Activated naive CD4-positive, alpha-beta T cell (primary cell): ENCODE measurements at regions not wholly inside any gene's neighbourhood (a gene's known extent, or its start where the extent isn't known, plus 50 kb on each side); places are given as distances from the start of the nearest gene placed in this dataset.
A peak's percentile ranks its signal among the peaks of the same experiment; 100 is the strongest.
"Not testable (repeated sequence)": the region's sequence is repeated elsewhere in the genome, so short reads cannot be mapped to it uniquely, and the experiment has no call there.

Source experiments
- DNase-seq, 4 experiments: peaks; one replicate each; lab custom pipeline; 2025; lab: John Stamatoyannopoulos, UW

GRCh38 chr2:230593765-230594164 lies 118.9 kb upstream of the CAB39 start:
- DNase-seq = no peak

GRCh38 chr2:230594286-230594840 lies 118.3 kb upstream of the CAB39 start:
- no peak for DNase-seq

- DNase-seq = no peak
These were observed 112.8 kb upstream of the CAB39 start for GRCh38 chr2:230599853-230600252.

GRCh38 chr2:230600285-230600684 lies 112.4 kb upstream of the CAB39 start:
- DNase-seq = no peak

GRCh38 chr2:230600881-230601280 lies 111.8 kb upstream of the CAB39 start:
- no peak for DNase-seq

GRCh38 chr2:230601510-230601909 lies 111.1 kb upstream of the CAB39 start:
- no peak for DNase-seq

GRCh38 chr2:230602562-230603230 lies 109.9 kb upstream of the CAB39 start:
- DNase-seq = peak in 2 of 4 experiments; percentile 50 to 67

GRCh38 chr2:230603317-230603716 lies 109.3 kb upstream of the CAB39 start:
- not testable (repeated sequence) for DNase-seq

- DNase-seq = not testable (repeated sequence)
These were observed 108.5 kb upstream of the CAB39 start for GRCh38 chr2:230604158-230604557.

- DNase-seq = no peak
These were observed 98.6 kb upstream of the CAB39 start for GRCh38 chr2:230614040-230614439.

GRCh38 chr2:230614913-230615332 lies 97.7 kb upstream of the CAB39 start:
- DNase-seq = no peak

- DNase-seq = not testable (repeated sequence)
These were observed 95.4 kb upstream of the CAB39 start for GRCh38 chr2:230617256-230617706.

GRCh38 chr2:230619491-230619890 lies 93.2 kb upstream of the CAB39 start:
- no peak for DNase-seq

GRCh38 chr2:230625220-230625619 lies 87.4 kb upstream of the CAB39 start:
- DNase-seq = not testable (repeated sequence)

GRCh38 chr2:230627091-230627490 lies 85.6 kb upstream of the CAB39 start:
- DNase-seq = not testable (repeated sequence)

GRCh38 chr2:230627806-230628724 lies 84.6 kb upstream of the CAB39 start:
- no peak for DNase-seq

- no peak for DNase-seq
These were observed 81.2 kb upstream of the CAB39 start for GRCh38 chr2:230631470-230631869.

GRCh38 chr2:230634146-230634545 lies 78.5 kb upstream of the CAB39 start:
- no peak for DNase-seq

GRCh38 chr2:230634721-230635313 lies 77.8 kb upstream of the CAB39 start:
- not testable (repeated sequence) for DNase-seq

- DNase-seq = no peak
These were observed 75.9 kb upstream of the CAB39 start for GRCh38 chr2:230636684-230637271.

GRCh38 chr2:230637486-230637885 lies 75.2 kb upstream of the CAB39 start:
- DNase-seq = not testable (repeated sequence)

GRCh38 chr2:230640540-230641011 lies 72.1 kb upstream of the CAB39 start:
- no peak for DNase-seq
